Natural killer cell (primary cell): ENCODE measurements at regions not wholly inside any gene's neighbourhood (a gene's known extent, or its start where the extent isn't known, plus 50 kb on each side); places are given as distances from the start of the nearest gene placed in this dataset.
A peak's percentile ranks its signal among the peaks of the same experiment; 100 is the strongest.

Experiments
- ATAC-seq, 3 donors: fragments of 150-1000 bp in 2 of 3; fragments of 200-7000 bp in 1 of 3; cut with Tn5 transposase; 1 replicate in 1 of 3; 2 replicates in 2 of 3; pipeline ENCODE4 v1.10.0; 2021; ENCODE audit warnings: mild to moderate bottlenecking in 2 of 3, moderate library complexity in 2 of 3
- DNase-seq, 2 donors: peaks; one replicate each; pipeline versions ENCODE4 v3.0.0 to v3.0.0-alpha.2; 2013 to 2021; ENCODE audit warnings: mixed read lengths in 1 of 2
- H3K27ac ChIP-seq: one replicate; pipeline ENCODE4 v1.5.1; 2013; ENCODE audit warnings: mild to moderate bottlenecking, low read length
- H3K27me3 ChIP-seq: one replicate; pipeline ENCODE4 v1.6.1; 2013; ENCODE audit warnings: low read length; ENCODE audit not compliant: control insufficient read depth, insufficient read depth
- H3K36me3 ChIP-seq: one replicate; pipeline ENCODE4 v1.6.1; 2013; ENCODE audit warnings: low read length; ENCODE audit not compliant: control insufficient read depth, insufficient read depth
- H3K4me1 ChIP-seq: one replicate; pipeline ENCODE4 v1.6.1; 2013; ENCODE audit warnings: low read length; ENCODE audit not compliant: control insufficient read depth, insufficient read depth
- H3K4me3 ChIP-seq: one replicate; pipeline ENCODE4 v1.5.1; 2013; ENCODE audit warnings: low read length
- H3K9me3 ChIP-seq: one replicate; pipeline ENCODE4 v1.6.1; 2013; ENCODE audit warnings: low read length; ENCODE audit not compliant: control insufficient read depth, insufficient read depth
- H3K27ac Mint-ChIP-seq, 2 donors: one replicate each; pipeline ENCODE4 v1.8.0; 2022; ENCODE audit warnings: mild to moderate bottlenecking in 2 of 2, mixed read lengths in 2 of 2, moderate library complexity in 1 of 2
- H3K27me3 Mint-ChIP-seq, 2 donors: one replicate each; pipeline ENCODE4 v1.8.0; 2022; ENCODE audit warnings: low read depth in 2 of 2, mixed read lengths in 2 of 2
- H3K36me3 Mint-ChIP-seq: one replicate; pipeline ENCODE4 v1.8.0; 2022; ENCODE audit warnings: mixed read lengths
- H3K4me1 Mint-ChIP-seq, 2 donors: one replicate each; pipeline ENCODE4 v1.8.0; 2022; ENCODE audit warnings: mixed read lengths in 2 of 2
- H3K4me3 Mint-ChIP-seq: one replicate; pipeline ENCODE4 v1.8.0; 2022; ENCODE audit warnings: mild to moderate bottlenecking, moderate library complexity, mixed read lengths
- H3K9me3 Mint-ChIP-seq, 2 donors: one replicate each; pipeline ENCODE4 v1.8.0; 2022; ENCODE audit warnings: mixed read lengths in 2 of 2
- WGBS: methylation state at CpG from one replicate; pipeline ENCODE4 v1.1.7; 2013; ENCODE audit warnings: missing lambda C conversion rate; ENCODE audit not compliant: insufficient coverage; 5-methylcytosine and 5-hydroxymethylcytosine counted together
- intact Hi-C: fragments of 100-400 bp; cut with micrococcal nuclease; formaldehyde crosslinking; loops from one replicate; pipeline ENCODE4 v1.14.2; 2022
- TF ChIP-seq, protein P1 (sequence below): fragments of 200-600 bp; IDR thresholded peaks from one replicate; pipeline ENCODE4 v1.8.0; 2022; ENCODE audit warnings: antibody characterized with exemption

DNA sequence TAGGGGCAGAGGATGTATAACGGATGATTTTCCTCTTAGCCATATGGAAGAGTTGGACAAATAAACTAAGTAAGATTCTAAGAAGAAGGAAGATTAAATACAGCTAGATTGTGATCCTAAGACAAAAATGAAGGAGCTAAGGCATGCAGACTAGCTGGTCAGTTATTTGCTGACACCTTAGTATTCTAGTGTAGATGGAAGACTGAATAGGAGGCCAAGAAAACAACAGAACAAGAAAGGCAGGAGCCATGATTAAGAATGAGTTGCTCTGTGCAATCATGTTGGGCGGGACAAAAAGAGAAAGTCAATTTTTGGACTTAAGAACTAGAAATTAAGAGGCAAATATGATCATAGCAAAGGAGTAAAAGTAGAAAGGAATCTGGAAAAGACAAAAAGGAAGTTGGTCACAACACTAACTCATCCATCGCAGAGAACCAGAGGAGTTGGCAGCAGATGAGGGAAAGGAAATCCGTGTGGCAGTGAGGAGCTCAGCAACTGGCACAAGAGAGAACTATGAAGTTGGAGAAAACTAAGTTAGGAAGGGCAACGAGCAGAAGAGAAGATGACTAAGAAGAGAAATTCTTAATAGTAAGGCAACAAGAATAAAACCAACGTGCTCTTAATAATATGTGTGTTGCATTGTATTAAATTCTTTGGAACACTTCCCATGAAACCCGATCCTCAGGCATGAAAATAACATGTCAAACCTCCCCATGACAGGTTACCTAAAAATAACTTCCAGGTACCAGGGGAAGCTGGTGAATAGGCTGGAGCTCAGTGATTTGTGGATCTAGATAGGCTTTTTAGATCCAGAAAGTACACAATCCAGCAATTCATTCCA is 234.4 kb downstream of the LTN1 start:
- Mint-ChIP-seq H3K9me3 (no peaks in the 10 kb centered on the region), H3K27ac (no peak overlapping the region), H3K36me3 (no peaks in the 10 kb centered on the region), H3K27me3 (no peaks in the 10 kb centered on the region), H3K4me3 (no peak overlapping the region), H3K4me1 (peaks cover 43 to 49% of the 10 kb centered on the region in 2 donors)
- Histone ChIP-seq H3K27me3 (no peaks in the 10 kb centered on the region), H3K9me3 (no peaks in the 10 kb centered on the region), H3K4me3 (no peak overlapping the region), H3K4me1 (no peaks in the 10 kb centered on the region), H3K27ac (no peak overlapping the region), H3K36me3 (no peaks in the 10 kb centered on the region)
- ATAC-seq (no peak), DNase-seq (no peak)
- 89% methylated on average over 5 of the region's 7 CpGs for WGBS
- intact Hi-C loops: no loop called here
- TF ChIP-seq, protein P1, sequence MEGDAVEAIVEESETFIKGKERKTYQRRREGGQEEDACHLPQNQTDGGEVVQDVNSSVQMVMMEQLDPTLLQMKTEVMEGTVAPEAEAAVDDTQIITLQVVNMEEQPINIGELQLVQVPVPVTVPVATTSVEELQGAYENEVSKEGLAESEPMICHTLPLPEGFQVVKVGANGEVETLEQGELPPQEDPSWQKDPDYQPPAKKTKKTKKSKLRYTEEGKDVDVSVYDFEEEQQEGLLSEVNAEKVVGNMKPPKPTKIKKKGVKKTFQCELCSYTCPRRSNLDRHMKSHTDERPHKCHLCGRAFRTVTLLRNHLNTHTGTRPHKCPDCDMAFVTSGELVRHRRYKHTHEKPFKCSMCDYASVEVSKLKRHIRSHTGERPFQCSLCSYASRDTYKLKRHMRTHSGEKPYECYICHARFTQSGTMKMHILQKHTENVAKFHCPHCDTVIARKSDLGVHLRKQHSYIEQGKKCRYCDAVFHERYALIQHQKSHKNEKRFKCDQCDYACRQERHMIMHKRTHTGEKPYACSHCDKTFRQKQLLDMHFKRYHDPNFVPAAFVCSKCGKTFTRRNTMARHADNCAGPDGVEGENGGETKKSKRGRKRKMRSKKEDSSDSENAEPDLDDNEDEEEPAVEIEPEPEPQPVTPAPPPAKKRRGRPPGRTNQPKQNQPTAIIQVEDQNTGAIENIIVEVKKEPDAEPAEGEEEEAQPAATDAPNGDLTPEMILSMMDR: no peak

DNA sequence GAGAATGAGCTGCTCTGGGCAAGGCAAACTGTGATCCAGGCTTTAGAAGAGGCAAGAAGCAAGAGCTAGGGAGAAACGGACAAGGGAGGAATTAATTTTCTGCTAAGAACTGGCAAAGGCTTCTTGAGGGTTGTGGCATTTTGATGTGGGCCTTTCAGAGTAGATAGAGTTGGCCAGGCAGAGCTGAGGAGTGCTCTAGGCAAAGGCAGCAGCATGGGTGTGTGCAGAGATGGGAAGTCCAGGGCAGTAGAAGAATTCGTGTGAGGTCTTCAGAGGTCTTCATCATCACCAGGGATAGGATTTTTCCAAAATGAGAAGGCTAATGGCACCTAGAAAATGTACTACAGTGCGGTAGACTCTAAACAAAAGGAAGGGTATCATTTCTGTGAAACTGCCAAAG is 237.8 kb downstream of the LTN1 start:
- TF ChIP-seq, protein P1: no peak
- no peaks in the 10 kb centered on the region for H3K9me3 ChIP-seq
- 80% methylated on average over 3 of the region's 3 CpGs for WGBS
- no peaks in the 10 kb centered on the region for H3K27me3 Mint-ChIP-seq
- no peaks in the 10 kb centered on the region for H3K9me3 Mint-ChIP-seq
- peak overlapping the region in 1 of 2 donors; percentile 51 for H3K27ac Mint-ChIP-seq
- H3K27me3 ChIP-seq: no peaks in the 10 kb centered on the region
- no peak overlapping the region for H3K4me3 ChIP-seq
- H3K27ac ChIP-seq: no peak overlapping the region
- no peak for DNase-seq
- H3K4me1 ChIP-seq: no peaks in the 10 kb centered on the region
- H3K36me3 Mint-ChIP-seq: no peaks in the 10 kb centered on the region
- peaks cover 30 to 36% of the 10 kb centered on the region in 2 donors for H3K4me1 Mint-ChIP-seq
- intact Hi-C loops: no loop called here
- no peak for ATAC-seq
- H3K36me3 ChIP-seq: peaks cover 7% of the 10 kb centered on the region
- no peak overlapping the region for H3K4me3 Mint-ChIP-seq

DNA sequence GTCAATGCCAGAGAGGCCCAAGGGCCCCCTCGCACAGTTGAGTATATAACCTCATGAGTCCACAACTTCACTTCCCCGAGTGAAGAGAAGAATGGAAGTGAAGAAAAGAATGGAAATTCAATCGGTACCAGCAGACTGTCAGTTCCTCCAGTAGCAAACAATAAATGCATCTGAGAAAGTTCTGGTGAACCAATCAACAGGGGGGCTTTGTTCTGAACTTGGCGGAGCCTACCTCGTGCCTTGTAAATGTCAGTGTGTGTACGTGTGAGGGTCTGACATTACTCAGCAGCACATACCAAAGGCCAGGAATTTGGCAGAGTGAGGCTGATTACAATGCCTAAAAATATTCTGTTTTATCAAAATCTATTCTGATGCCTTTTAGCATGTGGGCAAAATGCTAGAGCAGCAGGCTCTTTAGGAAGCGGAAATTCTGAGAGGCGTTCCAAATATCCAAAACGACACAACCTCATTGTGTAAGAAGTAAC is 238.5 kb downstream of the LTN1 start:
- no peak for ATAC-seq
- H3K4me3 ChIP-seq: no peak overlapping the region
- Mint-ChIP-seq H3K9me3 (no peaks in the 10 kb centered on the region), H3K27me3 (no peaks in the 10 kb centered on the region), H3K4me1 (peaks cover 30 to 36% of the 10 kb centered on the region in 2 donors), H3K27ac (peak overlapping the region in 1 of 2 donors; percentile 51), H3K4me3 (no peak overlapping the region), H3K36me3 (no peaks in the 10 kb centered on the region)
- H3K36me3 ChIP-seq: peaks cover 12% of the 10 kb centered on the region
- WGBS: 99% methylated on average over 8 of the region's 9 CpGs
- intact Hi-C loops: no loop called here
- no peak for DNase-seq
- no peaks in the 10 kb centered on the region for H3K4me1 ChIP-seq
- H3K9me3 ChIP-seq: no peaks in the 10 kb centered on the region
- H3K27ac ChIP-seq: no peak overlapping the region
- TF ChIP-seq, protein P1: no peak
- H3K27me3 ChIP-seq: no peaks in the 10 kb centered on the region

DNA sequence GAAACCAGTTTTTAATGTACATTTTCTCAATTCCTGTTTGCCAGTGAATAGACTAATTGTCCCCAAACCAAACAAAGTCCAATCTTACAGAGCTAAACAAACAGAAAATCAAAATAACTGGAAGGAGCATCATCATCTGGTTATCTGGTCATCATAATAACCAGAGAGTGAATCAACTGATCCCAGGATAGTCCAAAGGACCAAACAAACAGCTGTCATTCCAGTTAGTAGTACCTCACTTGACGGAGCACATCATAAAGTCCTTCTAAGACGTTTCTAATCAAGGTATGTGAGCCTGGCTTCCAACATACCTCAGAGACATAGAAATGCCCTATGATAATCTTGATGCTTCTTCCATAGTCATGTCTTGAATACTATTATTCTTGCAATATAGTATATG is 240.5 kb downstream of the LTN1 start:
- no peaks in the 10 kb centered on the region for H3K9me3 ChIP-seq
- intact Hi-C loops: no loop called here
- H3K4me3 ChIP-seq: no peak overlapping the region
- Mint-ChIP-seq H3K27ac (no peak overlapping the region), H3K27me3 (no peaks in the 10 kb centered on the region), H3K9me3 (no peaks in the 10 kb centered on the region), H3K36me3 (no peaks in the 10 kb centered on the region), H3K4me1 (peaks cover 21 to 31% of the 10 kb centered on the region in 2 donors), H3K4me3 (no peak overlapping the region)
- no peak overlapping the region for H3K27ac ChIP-seq
- no peak for DNase-seq
- H3K27me3 ChIP-seq: no peaks in the 10 kb centered on the region
- no peak for ATAC-seq
- 91% methylated on average over 2 of the region's 2 CpGs for WGBS
- H3K4me1 ChIP-seq: no peaks in the 10 kb centered on the region
- TF ChIP-seq, protein P1: no peak
- H3K36me3 ChIP-seq: peaks cover 12% of the 10 kb centered on the region
